A549 (cell line): ENCODE measurements at regions not wholly inside any gene's neighbourhood (a gene's known extent, or its start where the extent isn't known, plus 50 kb on each side); places are given as distances from the start of the nearest gene placed in this dataset.

Experiments
- ATAC-seq, 2 experiments: fragments of 200-7000 bp in 1 of 2; fragments of >200 bp in 1 of 2; cut with Nextera tagmentation in 1 of 2; cut with Tn5 transposase in 1 of 2; 3 replicates each; pipeline versions ENCODE4 v1.8.0 to v1.9.1; 2018 to 2020; ENCODE audit warnings: mild to moderate bottlenecking in 1 of 2, moderate library complexity in 1 of 2
- CTCF ChIA-PET: fragments of 300-600 bp; sonication (Branson Sonifier 250); formaldehyde crosslinking; extraction: SDS; loops from one replicate; lab custom pipeline; 2021; ENCODE audit warnings: antibody characterized with exemption, inconsistent platforms; lab: Yijun Ruan, JAX
- POLR2A ChIA-PET: fragments of 350-600 bp; formaldehyde crosslinking; extraction: SDS; loops from one replicate; lab custom pipeline; 2021; ENCODE audit warnings: antibody characterized with exemption, inconsistent platforms; lab: Yijun Ruan, JAX
- DNase-seq, 2 experiments: peaks; one replicate each; pipeline versions ENCODE4 v3.0.0 to v3.0.0-alpha.2; 2011 to 2016; ENCODE audit warnings: low read depth in 1 of 2, low spot score in 1 of 2
- FAIRE-seq: peaks from 2 replicates; lab custom pipeline; 2011; peaks lifted over from hg19 to GRCh38; lab: Jason Lieb, UNC
- H3K27ac ChIP-seq, 2 experiments: fragments of >200 bp; sonication (Bioruptor Twin); formaldehyde crosslinking; 3 replicates each; pipeline ENCODE4 v1.5.1; 2016 to 2017
- H3K4me1 ChIP-seq: fragments of >200 bp; sonication (Bioruptor Twin); formaldehyde crosslinking; 3 replicates; pipeline ENCODE4 v1.6.1; 2016
- H3K4me2 ChIP-seq: fragments of >200 bp; sonication (Bioruptor Twin); formaldehyde crosslinking; 3 replicates; pipeline ENCODE4 v1.6.1; 2016
- H3K4me3 ChIP-seq: fragments of >200 bp; sonication (Bioruptor Twin); formaldehyde crosslinking; 3 replicates; pipeline ENCODE4 v1.5.1; 2016
- H3K9me3 ChIP-seq: fragments of >200 bp; sonication (Bioruptor Twin); formaldehyde crosslinking; 3 replicates; pipeline ENCODE4 v1.6.1; 2016
- BHLHE40 ChIP-seq: IDR thresholded peaks from 2 replicates; pipeline ENCODE4 v1.6.1; 2012; ENCODE audit warnings: low read depth, low read length, inconsistent platforms
- CBX2 ChIP-seq: fragments of 200-600 bp; sonication (generic); IDR thresholded peaks from 2 replicates; pipeline ENCODE4 v1.6.1; 2016; ENCODE audit warnings: low read depth, mild to moderate bottlenecking, borderline replicate concordance
- CBX8 ChIP-seq: fragments of 200-600 bp; sonication (generic); IDR thresholded peaks from 2 replicates; pipeline ENCODE4 v1.6.1; 2016
- CEBPB ChIP-seq, 2 experiments: fragments of >200 bp in 1 of 2; sonication (Bioruptor Twin) in 1 of 2; formaldehyde crosslinking in 1 of 2; IDR thresholded peaks; 2 replicates each; pipeline ENCODE4 v1.6.1; 2012 to 2016
- CHD2 ChIP-seq: fragments of 150-350 bp; IDR thresholded peaks from 2 replicates; pipeline ENCODE4 v1.6.1; 2014; ENCODE audit warnings: low read length; ENCODE audit not compliant: partially characterized antibody
- CHD4 ChIP-seq: fragments of 200-600 bp; sonication (generic); IDR thresholded peaks from 2 replicates; pipeline ENCODE4 v1.6.1; 2016; ENCODE audit warnings: antibody characterized with exemption, mild to moderate bottlenecking, borderline replicate concordance
- HDAC2 ChIP-seq: fragments of 200-600 bp; sonication (generic); IDR thresholded peaks from 2 replicates; pipeline ENCODE4 v1.6.1; 2016
- HOXA7 ChIP-seq: fragments of 250-450 bp; sonication (Bioruptor Pico); IDR thresholded peaks from 2 replicates; pipeline ENCODE4 v1.5.0; 2020; ENCODE audit warnings: mild to moderate bottlenecking, moderate library complexity
- HOXB13 ChIP-seq: fragments of 250-450 bp; sonication (Bioruptor Pico); IDR thresholded peaks from 2 replicates; pipeline ENCODE4 v1.5.0; 2020; ENCODE audit warnings: low read depth, mild to moderate bottlenecking, moderate library complexity
- JUN ChIP-seq, 2 experiments: fragments of >200 bp; sonication (Bioruptor Twin); formaldehyde crosslinking; IDR thresholded peaks; 2 replicates in 1 of 2; 3 replicates in 1 of 2; pipeline ENCODE4 v1.6.1; 2016 to 2017
- JUNB ChIP-seq: fragments of >200 bp; sonication (Bioruptor Twin); formaldehyde crosslinking; IDR thresholded peaks from 2 replicates; pipeline ENCODE4 v1.6.1; 2016
- KDM1A ChIP-seq: fragments of 200-600 bp; sonication (generic); IDR thresholded peaks from 2 replicates; pipeline ENCODE4 v1.6.1; 2016; ENCODE audit warnings: low read depth, mild to moderate bottlenecking
- MAFK ChIP-seq: fragments of 450-650 bp; IDR thresholded peaks from 2 replicates; pipeline ENCODE4 v1.6.1; 2014; ENCODE audit not compliant: partially characterized antibody
- MAZ ChIP-seq: fragments of 150-350 bp; IDR thresholded peaks from 2 replicates; pipeline ENCODE4 v1.6.1; 2014; ENCODE audit warnings: antibody characterized with exemption, low read depth, low read length, borderline replicate concordance
- MYC ChIP-seq: IDR thresholded peaks from 2 replicates; pipeline ENCODE4 v1.6.1; 2012; ENCODE audit warnings: mild to moderate bottlenecking, inconsistent platforms, low read length, improper control_type of control experiment, borderline replicate concordance
- NFE2L2 ChIP-seq: fragments of 150-350 bp; conservative IDR thresholded peaks from 2 replicates; pipeline ENCODE4 v1.6.1; 2014; ENCODE audit warnings: low read length
- PHF8 ChIP-seq: fragments of 200-600 bp; sonication (generic); IDR thresholded peaks from 2 replicates; pipeline ENCODE4 v1.6.1; 2016; ENCODE audit warnings: low read depth, mild to moderate bottlenecking, antibody characterized with exemption, moderate library complexity, borderline replicate concordance
- POLR2A ChIP-seq: IDR thresholded peaks from 2 replicates; pipeline ENCODE4 v1.6.1; 2012; ENCODE audit warnings: mild to moderate bottlenecking, low read length
- POLR2AphosphoS2 ChIP-seq: conservative IDR thresholded peaks from 2 replicates; pipeline ENCODE4 v1.6.1; 2012; ENCODE audit warnings: low read length, improper control_type of control experiment, inconsistent platforms
- RAD21 ChIP-seq, 2 experiments: fragments of >200 bp in 1 of 2; sonication (Bioruptor Twin) in 1 of 2; formaldehyde crosslinking in 1 of 2; IDR thresholded peaks in 1 of 2; conservative IDR thresholded peaks in 1 of 2; 2 replicates in 1 of 2; 3 replicates in 1 of 2; pipeline ENCODE4 v1.6.1; 2012 to 2018; ENCODE audit warnings: inconsistent platforms in 1 of 2
- RARB ChIP-seq: fragments of 250-450 bp; sonication (Bioruptor Pico); IDR thresholded peaks from 2 replicates; pipeline ENCODE4 v1.8.0; 2021; ENCODE audit warnings: mild to moderate bottlenecking, moderate library complexity
- RCOR1 ChIP-seq: fragments of 150-350 bp; IDR thresholded peaks from 2 replicates; pipeline ENCODE4 v1.6.1; 2014; ENCODE audit warnings: antibody characterized with exemption, low read length, low read depth
- SMC3 ChIP-seq: fragments of >200 bp; sonication (Bioruptor Twin); formaldehyde crosslinking; IDR thresholded peaks from 3 replicates; pipeline ENCODE4 v1.6.1; 2018; ENCODE audit warnings: inconsistent platforms
- SREBF2 ChIP-seq: fragments of 450-650 bp; IDR thresholded peaks from 2 replicates; pipeline ENCODE4 v1.6.1; 2014; ENCODE audit warnings: mild to moderate bottlenecking, moderate library complexity
- TFCP2L1 ChIP-seq: fragments of 250-450 bp; sonication (Bioruptor Pico); IDR thresholded peaks from 2 replicates; pipeline ENCODE4 v1.5.0; 2021; ENCODE audit warnings: mild to moderate bottlenecking
- ZC3H11A ChIP-seq: fragments of 450-650 bp; IDR thresholded peaks from 2 replicates; pipeline ENCODE4 v1.6.1; 2014; ENCODE audit warnings: antibody characterized with exemption, mild to moderate bottlenecking
- ZNF302 ChIP-seq: fragments of 250-450 bp; sonication (Bioruptor Pico); IDR thresholded peaks from 2 replicates; pipeline ENCODE4 v1.9.0; 2021; ENCODE audit warnings: inconsistent platforms, mild to moderate bottlenecking, moderate library complexity
- ZSCAN20 ChIP-seq: fragments of 250-450 bp; sonication (Bioruptor Pico); IDR thresholded peaks from 2 replicates; pipeline ENCODE4 v1.8.0; 2022; ENCODE audit warnings: mild to moderate bottlenecking, moderate library complexity
- WGBS: methylation state at CpG from one replicate; pipeline ENCODE4 v1.1.6; 2017; ENCODE audit errors: missing lambda C conversion rate; 5-methylcytosine and 5-hydroxymethylcytosine counted together
- TF ChIP-seq, protein P1 (sequence below): fragments of >200 bp; sonication (Bioruptor Twin); formaldehyde crosslinking; IDR thresholded peaks from 2 replicates; pipeline ENCODE4 v1.6.1; 2016
- TF ChIP-seq, protein P2 (sequence below): fragments of >200 bp; sonication (Bioruptor Twin); formaldehyde crosslinking; IDR thresholded peaks from 3 replicates; pipeline ENCODE4 v1.5.1; 2016
- TF ChIP-seq, protein P3 (sequence below): IDR thresholded peaks from 2 replicates; pipeline ENCODE4 v1.6.1; 2012
- TF ChIP-seq, protein P4 (sequence below): fragments of 450-650 bp; IDR thresholded peaks from 2 replicates; pipeline ENCODE4 v1.6.1; 2014; ENCODE audit warnings: antibody characterized with exemption

DNA sequence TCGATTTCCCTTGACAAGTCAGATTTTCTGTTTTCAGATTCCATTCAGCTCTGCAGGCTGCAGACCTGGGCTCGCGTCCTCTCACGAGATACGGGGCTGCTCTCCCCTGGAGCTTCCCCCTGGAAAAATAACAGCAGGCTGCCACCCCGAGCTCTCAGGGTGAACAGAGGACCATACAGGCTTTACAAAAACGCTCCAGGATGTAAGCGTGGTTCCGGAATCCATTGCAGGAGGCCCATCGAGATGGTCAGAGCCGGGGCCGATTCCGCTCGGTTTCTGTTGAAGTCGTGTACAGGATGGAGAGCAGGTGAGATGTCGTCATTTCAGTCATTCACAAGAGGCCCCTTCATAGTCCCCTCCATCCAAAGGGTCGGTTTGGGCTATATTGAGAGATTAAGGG is 297.7 kb upstream of the IRX4 start:
- H3K27ac ChIP-seq: no peak overlapping the region
- H3K4me3 ChIP-seq: no peak overlapping the region
- H3K4me2 ChIP-seq: no peak overlapping the region
- no peak for ATAC-seq
- FAIRE-seq: no peak
- no peak for DNase-seq
- CTCF ChIA-PET: interaction anchor here (0.7 kb wide), 1 partner anchor 11 kb away, joined by 4 read pairs; no protein-coding TSS in a partner anchor
- H3K9me3 ChIP-seq: no peaks in the 10 kb centered on the region
- H3K4me1 ChIP-seq: no peaks in the 10 kb centered on the region
- TF ChIP-seq SREBF2 (no peak), HOXA7 (CRISPR knock-in tag) (no peak), HDAC2 (no peak), POLR2A (no peak), BHLHE40 (no peak), PHF8 (no peak), KDM1A (no peak), CBX2 (no peak), CEBPB (IDR thresholded peaks at IDR 0.05) (no peak), ZSCAN20 (CRISPR knock-in tag) (no peak), RCOR1 (no peak), RARB (CRISPR knock-in tag) (no peak)
- TF ChIP-seq, protein P1, sequence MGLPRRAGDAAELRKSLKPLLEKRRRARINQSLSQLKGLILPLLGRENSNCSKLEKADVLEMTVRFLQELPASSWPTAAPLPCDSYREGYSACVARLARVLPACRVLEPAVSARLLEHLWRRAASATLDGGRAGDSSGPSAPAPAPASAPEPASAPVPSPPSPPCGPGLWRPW: no peak
- TF ChIP-seq, protein P2, sequence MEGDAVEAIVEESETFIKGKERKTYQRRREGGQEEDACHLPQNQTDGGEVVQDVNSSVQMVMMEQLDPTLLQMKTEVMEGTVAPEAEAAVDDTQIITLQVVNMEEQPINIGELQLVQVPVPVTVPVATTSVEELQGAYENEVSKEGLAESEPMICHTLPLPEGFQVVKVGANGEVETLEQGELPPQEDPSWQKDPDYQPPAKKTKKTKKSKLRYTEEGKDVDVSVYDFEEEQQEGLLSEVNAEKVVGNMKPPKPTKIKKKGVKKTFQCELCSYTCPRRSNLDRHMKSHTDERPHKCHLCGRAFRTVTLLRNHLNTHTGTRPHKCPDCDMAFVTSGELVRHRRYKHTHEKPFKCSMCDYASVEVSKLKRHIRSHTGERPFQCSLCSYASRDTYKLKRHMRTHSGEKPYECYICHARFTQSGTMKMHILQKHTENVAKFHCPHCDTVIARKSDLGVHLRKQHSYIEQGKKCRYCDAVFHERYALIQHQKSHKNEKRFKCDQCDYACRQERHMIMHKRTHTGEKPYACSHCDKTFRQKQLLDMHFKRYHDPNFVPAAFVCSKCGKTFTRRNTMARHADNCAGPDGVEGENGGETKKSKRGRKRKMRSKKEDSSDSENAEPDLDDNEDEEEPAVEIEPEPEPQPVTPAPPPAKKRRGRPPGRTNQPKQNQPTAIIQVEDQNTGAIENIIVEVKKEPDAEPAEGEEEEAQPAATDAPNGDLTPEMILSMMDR: no peak
- POLR2A ChIA-PET: no interaction called here
- WGBS: 52% methylated on average over 17 of the region's 17 CpGs

DNA sequence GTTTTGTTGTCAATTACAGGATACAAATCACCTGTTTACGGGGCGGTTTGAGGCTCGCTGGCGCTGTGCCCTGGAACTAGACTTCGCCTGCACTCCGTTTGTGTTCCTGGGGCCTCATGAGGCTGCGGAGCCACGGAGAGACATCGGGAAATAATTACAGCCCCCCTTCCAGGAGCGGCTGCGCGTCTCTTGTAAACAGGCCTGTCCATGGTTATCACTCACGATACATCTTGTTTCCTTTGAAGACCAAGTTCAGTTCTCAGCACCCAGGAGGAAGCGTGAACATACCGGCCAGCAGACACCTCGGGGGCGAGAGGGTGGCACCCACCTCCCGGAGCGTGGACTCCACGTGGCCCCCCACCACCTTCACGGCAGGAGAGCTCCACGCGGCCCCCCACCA is 297.1 kb upstream of the IRX4 start:
- H3K9me3 ChIP-seq: no peaks in the 10 kb centered on the region
- ChIA-PET CTCF (interaction anchor here (0.7 kb wide), 1 partner anchor 10 kb away, joined by 4 read pairs; no protein-coding TSS in a partner anchor), POLR2A (no interaction called here)
- no peak for TF ChIP-seq PHF8
- no peak for TF ChIP-seq JUN (IDR thresholded peaks at IDR 0.05)
- no peak for TF ChIP-seq POLR2AphosphoS2
- TF ChIP-seq TFCP2L1 (CRISPR knock-in tag): no peak
- TF ChIP-seq RAD21 (conservative IDR thresholded peaks at IDR 0.05 in 1 of 2, IDR thresholded peaks at IDR 0.05 in 1 of 2): no peak
- TF ChIP-seq CHD2: no peak
- no peak for TF ChIP-seq HOXB13 (CRISPR knock-in tag)
- TF ChIP-seq CHD4: no peak
- TF ChIP-seq CBX8: no peak
- no peak for TF ChIP-seq NFE2L2
- no peak for TF ChIP-seq SMC3
- TF ChIP-seq HOXA7 (CRISPR knock-in tag): no peak
- no peak for TF ChIP-seq ZNF302 (CRISPR knock-in tag)
- no peak for TF ChIP-seq MAFK
- ATAC-seq: no peak
- WGBS: 60% methylated on average over 20 of the region's 23 CpGs
- H3K4me3 ChIP-seq: no peak overlapping the region
- H3K27ac ChIP-seq: no peak overlapping the region
- DNase-seq: no peak
- no peak for FAIRE-seq
- no peak overlapping the region for H3K4me2 ChIP-seq
- no peaks in the 10 kb centered on the region for H3K4me1 ChIP-seq

DNA sequence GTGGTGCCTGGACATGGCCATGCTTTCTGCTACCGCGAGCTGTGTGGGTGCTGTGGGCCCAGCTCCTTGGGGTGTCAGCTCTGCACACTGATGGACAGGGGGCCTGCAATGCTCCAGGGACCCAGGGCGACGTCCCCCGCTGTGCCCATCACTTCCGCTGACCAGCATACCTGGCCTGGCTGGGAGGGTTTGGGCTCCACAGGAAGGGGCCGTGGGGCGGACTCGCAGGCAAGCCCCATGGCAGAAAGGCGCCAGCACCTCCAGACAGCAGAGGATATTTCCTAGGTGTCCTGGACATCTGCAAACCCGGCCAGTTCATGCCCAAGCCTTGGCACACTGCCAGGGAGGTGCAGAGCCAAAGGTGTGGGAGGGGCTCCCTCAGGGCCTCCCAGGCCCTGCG is 295.8 kb upstream of the IRX4 start:
- no peaks in the 10 kb centered on the region for H3K9me3 ChIP-seq
- H3K4me1 ChIP-seq: no peaks in the 10 kb centered on the region
- TF ChIP-seq MAZ: no peak
- no peak for TF ChIP-seq JUN (IDR thresholded peaks at IDR 0.05)
- TF ChIP-seq, protein P3, sequence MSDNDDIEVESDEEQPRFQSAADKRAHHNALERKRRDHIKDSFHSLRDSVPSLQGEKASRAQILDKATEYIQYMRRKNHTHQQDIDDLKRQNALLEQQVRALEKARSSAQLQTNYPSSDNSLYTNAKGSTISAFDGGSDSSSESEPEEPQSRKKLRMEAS: no peak
- TF ChIP-seq ZC3H11A: no peak
- TF ChIP-seq JUNB: no peak
- TF ChIP-seq, protein P4, sequence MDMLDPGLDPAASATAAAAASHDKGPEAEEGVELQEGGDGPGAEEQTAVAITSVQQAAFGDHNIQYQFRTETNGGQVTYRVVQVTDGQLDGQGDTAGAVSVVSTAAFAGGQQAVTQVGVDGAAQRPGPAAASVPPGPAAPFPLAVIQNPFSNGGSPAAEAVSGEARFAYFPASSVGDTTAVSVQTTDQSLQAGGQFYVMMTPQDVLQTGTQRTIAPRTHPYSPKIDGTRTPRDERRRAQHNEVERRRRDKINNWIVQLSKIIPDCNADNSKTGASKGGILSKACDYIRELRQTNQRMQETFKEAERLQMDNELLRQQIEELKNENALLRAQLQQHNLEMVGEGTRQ: no peak
- TF ChIP-seq HOXB13 (CRISPR knock-in tag): no peak
- TF ChIP-seq CBX8: no peak
- TF ChIP-seq MYC: no peak
- no peak overlapping the region for H3K4me2 ChIP-seq
- no peak for DNase-seq
- ATAC-seq: no peak
- no CpG with 5 or more reads among the region's 12 CpGs for WGBS
- POLR2A ChIA-PET: no interaction called here
- H3K4me3 ChIP-seq: no peak overlapping the region
- H3K27ac ChIP-seq: no peak overlapping the region
- CTCF ChIA-PET: no interaction called here
- FAIRE-seq: no peak
